Mesodermal cell (in vitro differentiated cells): ENCODE measurements at regions not wholly inside any gene's neighbourhood (a gene's known extent, or its start where the extent isn't known, plus 50 kb on each side); places are given as distances from the start of the nearest gene placed in this dataset.

Experiments used
- H3K27ac ChIP-seq: 2 replicates; pipeline ENCODE4 v1.7.0; 2013; ENCODE audit warnings: mild to moderate bottlenecking, low read depth, low read length, moderate library complexity; ENCODE audit not compliant: severe bottlenecking
- H3K36me3 ChIP-seq: 2 replicates; pipeline ENCODE4 v1.7.1; 2013; ENCODE audit warnings: mild to moderate bottlenecking, low read length, moderate library complexity; ENCODE audit not compliant: control insufficient read depth, insufficient read depth
- H3K4me1 ChIP-seq: one replicate; pipeline ENCODE4 v1.7.1; 2013; ENCODE audit warnings: mild to moderate bottlenecking, low read length; ENCODE audit not compliant: insufficient read depth, control insufficient read depth, poor library complexity, severe bottlenecking
- H3K4me3 ChIP-seq: 2 replicates; pipeline ENCODE4 v1.7.0; 2013; ENCODE audit warnings: low read length, control low read depth, mild to moderate bottlenecking; ENCODE audit not compliant: insufficient read depth, poor library complexity, severe bottlenecking; ENCODE audit errors: extremely low read depth
- H3K9me3 ChIP-seq: 2 replicates; pipeline ENCODE4 v1.7.1; 2013; ENCODE audit warnings: mild to moderate bottlenecking, low read length, moderate library complexity; ENCODE audit not compliant: control insufficient read depth
- WGBS, 2 experiments: methylation state at CpG; one replicate each; pipeline ENCODE4 v1.1.5; 2013; ENCODE audit warnings: missing lambda C conversion rate in 2 of 2; ENCODE audit not compliant: insufficient coverage in 2 of 2; 5-methylcytosine and 5-hydroxymethylcytosine counted together

- H3K9me3 ChIP-seq: no peaks in the 10 kb centered on the region
- H3K36me3 ChIP-seq: no peaks in the 10 kb centered on the region
- H3K4me1 ChIP-seq: no peaks in the 10 kb centered on the region
- no peak overlapping the region for H3K27ac ChIP-seq
- H3K4me3 ChIP-seq: no peak overlapping the region
- WGBS, 2 experiments: 87 to 100% methylated on average over 1 to 2 of the region's 3 CpGs
These were observed 53.6 kb upstream of the DPT start for GRCh38 chr1:168782559-168783116.

DNA sequence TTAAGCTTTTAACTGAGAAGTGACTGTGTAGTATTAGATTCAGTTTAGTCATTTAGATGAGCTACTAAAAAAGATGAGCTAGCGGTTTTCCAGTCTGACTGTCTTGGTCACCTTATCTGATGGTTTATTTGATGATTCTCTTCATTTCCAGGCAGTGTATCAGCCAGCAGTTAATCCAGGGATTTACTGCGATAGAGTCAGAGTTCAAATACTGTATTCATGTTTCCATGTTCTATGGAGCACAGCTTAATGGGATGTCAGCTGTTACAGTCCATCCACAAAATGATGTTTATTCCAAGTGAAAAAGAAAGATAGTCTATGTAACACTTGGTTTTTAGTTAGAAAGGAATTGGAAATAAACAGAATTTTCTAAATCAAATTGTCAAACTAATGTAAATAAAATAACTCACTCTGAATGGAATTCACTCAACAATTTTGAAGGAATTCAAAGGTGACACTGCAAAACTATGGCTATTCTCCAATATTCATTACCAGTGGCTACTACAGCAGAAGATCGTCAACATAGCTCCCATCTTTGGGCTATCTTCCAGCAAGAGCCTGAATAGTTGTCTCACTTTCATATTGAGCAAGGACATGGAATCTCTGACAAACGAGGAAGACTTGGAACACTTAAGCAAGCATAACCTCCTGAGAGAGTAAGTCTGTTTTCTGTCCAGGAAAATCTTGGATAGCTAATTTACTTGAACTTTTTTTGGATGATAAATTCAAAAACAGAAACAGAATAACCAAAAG, 54.6 kb upstream of the DPT start:
- no peaks in the 10 kb centered on the region for H3K9me3 ChIP-seq
- H3K36me3 ChIP-seq: no peaks in the 10 kb centered on the region
- H3K4me3 ChIP-seq: no peak overlapping the region
- no peaks in the 10 kb centered on the region for H3K4me1 ChIP-seq
- WGBS, 2 experiments: 89 to 100% methylated on average over 3 of the region's 4 CpGs
- H3K27ac ChIP-seq: no peak overlapping the region

DNA sequence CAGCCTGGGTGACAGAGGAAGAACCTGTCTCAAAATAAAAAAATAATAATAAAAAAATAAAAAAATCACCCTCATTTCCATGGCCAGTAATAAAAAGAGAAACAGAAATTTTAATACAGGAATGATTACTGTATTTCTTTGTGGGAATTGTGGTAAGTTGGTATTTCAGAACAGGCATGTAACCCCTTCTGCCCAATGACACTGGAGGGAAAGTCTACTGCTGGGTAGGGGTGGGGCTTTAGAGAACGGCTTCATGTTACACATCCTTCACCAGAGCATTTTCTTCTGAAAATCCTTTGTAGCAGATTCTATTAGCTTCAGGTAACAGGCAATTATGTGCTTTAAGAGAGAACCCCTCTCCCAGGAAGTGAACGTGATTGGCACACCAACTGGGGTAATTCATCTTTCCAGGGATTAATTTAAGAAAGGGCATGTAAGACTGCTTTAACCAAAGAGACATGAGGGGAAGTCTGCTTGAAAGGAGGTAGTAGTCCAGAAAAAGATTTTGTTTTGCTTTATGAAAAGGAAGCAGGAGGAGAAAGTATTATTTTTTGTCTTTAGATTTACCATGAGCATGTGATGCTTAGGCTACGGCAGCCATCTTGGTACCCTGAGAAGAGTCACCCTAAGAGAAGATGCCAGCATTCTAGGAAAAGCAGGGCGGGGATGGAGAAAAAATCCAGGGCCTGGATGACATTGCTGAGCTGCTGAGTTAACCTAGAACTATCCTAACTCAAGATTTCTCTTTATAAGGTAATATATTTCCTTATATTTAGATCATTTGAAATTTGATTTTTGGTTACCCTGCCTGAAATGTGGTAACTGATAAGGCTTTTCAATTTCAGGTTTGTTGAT, 57.7 kb upstream of the DPT start:
- Histone ChIP-seq H3K27ac (no peak overlapping the region), H3K36me3 (no peaks in the 10 kb centered on the region), H3K4me1 (no peaks in the 10 kb centered on the region), H3K9me3 (no peaks in the 10 kb centered on the region), H3K4me3 (no peak overlapping the region)
- WGBS, 2 experiments: 94 to 100% methylated on average over 1 to 2 of the region's 4 CpGs

DNA sequence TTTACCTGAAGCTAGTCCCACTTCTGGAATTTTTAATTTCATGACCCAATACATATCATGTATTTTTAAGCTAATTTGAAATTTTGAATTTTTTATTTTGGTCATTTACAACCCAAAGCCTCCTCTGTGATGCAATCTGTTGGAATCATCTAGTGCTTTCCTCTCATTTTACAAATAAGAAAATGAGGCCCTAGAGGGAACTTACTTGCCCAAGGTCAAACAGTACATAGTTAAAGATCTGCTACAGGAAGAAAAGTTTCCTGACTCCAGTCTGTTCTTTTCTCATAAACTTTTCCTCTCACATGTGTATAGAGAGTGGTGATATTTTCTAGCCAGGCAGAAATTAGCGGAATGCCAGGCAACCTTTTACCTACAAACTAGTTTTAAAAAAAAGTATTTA, 59.3 kb upstream of the DPT start:
- no CpG with 5 or more reads among the region's 1 CpG for WGBS, 2 experiments
- Histone ChIP-seq H3K27ac (no peak overlapping the region), H3K9me3 (no peaks in the 10 kb centered on the region), H3K4me1 (no peaks in the 10 kb centered on the region), H3K4me3 (no peak overlapping the region), H3K36me3 (no peaks in the 10 kb centered on the region)

DNA sequence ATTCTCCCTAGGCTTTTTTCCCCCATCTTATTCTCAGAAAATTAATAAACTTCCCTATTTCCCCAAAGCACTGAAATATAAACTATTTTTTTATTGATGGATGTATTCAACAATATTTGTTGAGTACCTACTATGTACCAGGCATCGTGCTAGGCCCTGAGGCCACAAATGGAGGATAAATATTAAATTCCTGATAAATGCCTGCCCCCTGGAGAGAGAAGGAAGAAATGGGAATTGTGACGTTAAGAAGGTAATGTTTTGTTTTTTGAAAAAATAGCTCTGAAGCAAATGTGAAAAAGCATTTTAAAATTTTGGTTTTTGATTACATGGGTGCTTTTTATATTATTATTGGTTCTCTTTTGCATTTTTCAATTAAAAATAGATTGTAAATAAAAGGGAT, 60.5 kb upstream of the DPT start:
- Histone ChIP-seq H3K9me3 (no peaks in the 10 kb centered on the region), H3K36me3 (no peaks in the 10 kb centered on the region), H3K27ac (no peak overlapping the region), H3K4me1 (no peaks in the 10 kb centered on the region), H3K4me3 (no peak overlapping the region)
- 88 to 100% methylated on average over 2 of the region's 2 CpGs for WGBS, 2 experiments

DNA sequence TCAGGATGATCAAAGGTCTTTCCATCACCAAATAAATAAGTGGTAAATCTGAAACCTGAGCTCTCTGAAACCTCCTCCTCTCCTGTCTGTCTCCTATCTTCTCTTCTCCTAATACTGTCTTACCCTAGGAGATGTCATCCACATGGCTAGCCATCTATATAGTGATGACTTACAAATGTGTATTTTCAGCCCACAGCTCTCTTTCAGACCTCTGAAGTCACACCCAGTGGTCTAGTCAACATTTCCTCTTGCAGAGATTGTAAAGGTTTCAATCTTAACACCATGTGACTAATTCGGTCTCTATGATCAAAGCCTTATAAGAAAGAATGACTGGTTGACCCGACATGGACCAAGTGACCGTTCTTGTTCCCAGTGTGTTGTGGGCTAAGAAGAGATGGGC, 63.1 kb upstream of the DPT start:
- 90 to 100% methylated on average over 3 of the region's 3 CpGs for WGBS, 2 experiments
- no peaks in the 10 kb centered on the region for H3K36me3 ChIP-seq
- no peaks in the 10 kb centered on the region for H3K9me3 ChIP-seq
- no peaks in the 10 kb centered on the region for H3K4me1 ChIP-seq
- no peak overlapping the region for H3K27ac ChIP-seq
- no peak overlapping the region for H3K4me3 ChIP-seq

GRCh38 chr1:168792592-168793125, 63.7 kb upstream of the DPT start:
- no peaks in the 10 kb centered on the region for H3K9me3 ChIP-seq
- no peak overlapping the region for H3K4me3 ChIP-seq
- H3K4me1 ChIP-seq: no peaks in the 10 kb centered on the region
- WGBS, 2 experiments: no CpG with 5 or more reads among the region's 2 CpGs
- H3K27ac ChIP-seq: no peak overlapping the region
- H3K36me3 ChIP-seq: no peaks in the 10 kb centered on the region

- 89 to 97% methylated on average over 5 of the region's 6 CpGs for WGBS, 2 experiments
- Histone ChIP-seq H3K36me3 (no peaks in the 10 kb centered on the region), H3K4me1 (no peaks in the 10 kb centered on the region), H3K9me3 (no peaks in the 10 kb centered on the region), H3K4me3 (no peak overlapping the region), H3K27ac (no peak overlapping the region)
These were observed 65.1 kb upstream of the DPT start for GRCh38 chr1:168794057-168794456.

GRCh38 chr1:168795681-168796080, 66.7 kb upstream of the DPT start:
- Histone ChIP-seq H3K27ac (no peak overlapping the region), H3K4me3 (no peak overlapping the region), H3K4me1 (no peaks in the 10 kb centered on the region), H3K9me3 (no peaks in the 10 kb centered on the region), H3K36me3 (no peaks in the 10 kb centered on the region)
- 80 to 100% methylated on average over 1 of the region's 3 CpGs for WGBS, 2 experiments

DNA sequence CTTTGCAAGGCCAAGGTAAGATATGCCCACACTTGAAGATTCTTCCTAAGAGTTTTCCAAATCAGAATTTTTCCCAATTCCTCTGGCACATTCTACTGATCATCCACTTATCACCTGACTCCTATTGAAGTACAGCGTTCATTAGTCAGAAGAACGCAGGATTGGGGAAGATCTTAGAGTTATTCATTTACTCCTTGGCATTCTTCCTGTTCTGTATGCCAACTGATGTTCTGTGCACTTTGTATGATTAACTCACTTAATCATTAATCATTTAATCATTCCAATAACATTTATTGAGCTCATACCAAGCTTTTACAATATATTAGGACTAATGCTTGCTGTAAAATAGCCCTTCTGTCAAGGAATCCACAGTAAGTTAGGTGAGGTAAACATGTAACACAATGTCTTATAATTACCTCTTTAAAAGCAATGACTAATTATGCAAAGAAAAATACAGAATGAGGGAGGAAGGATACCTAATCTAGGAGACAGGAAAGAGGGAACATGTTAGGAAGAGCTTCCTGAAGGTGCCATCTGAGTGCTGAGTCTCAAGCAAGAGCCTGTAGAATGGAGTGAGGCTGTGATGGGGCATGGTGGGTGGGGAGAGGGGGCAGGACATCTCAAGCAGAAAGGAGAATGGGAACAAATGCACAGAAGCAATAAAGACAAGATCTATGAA, 71.1 kb upstream of the DPT start:
- H3K27ac ChIP-seq: no peak overlapping the region
- no peak overlapping the region for H3K4me3 ChIP-seq
- peaks cover 16% of the 10 kb centered on the region for H3K4me1 ChIP-seq
- no peaks in the 10 kb centered on the region for H3K36me3 ChIP-seq
- WGBS, 2 experiments: 100% methylated on average over 1 of the region's 2 CpGs
- H3K9me3 ChIP-seq: no peaks in the 10 kb centered on the region
